SK-N-SH treated with all-trans-retinoic acid at 6 μM for 48 hours (cell line): ENCODE measurements at regions not wholly inside any gene's neighbourhood (a gene's known extent, or its start where the extent isn't known, plus 50 kb on each side); places are given as distances from the start of the nearest gene placed in this dataset.

ENCODE experiments used
- ARNTL ChIP-seq: fragments of 450-650 bp; formaldehyde crosslinking; IDR thresholded peaks from 2 replicates; pipeline ENCODE4 v1.5.0; 2020; ENCODE audit warnings: low read depth, mild to moderate bottlenecking, moderate library complexity, borderline replicate concordance
- CREB5 ChIP-seq: fragments of 250-450 bp; sonication (Bioruptor Pico); IDR thresholded peaks from 2 replicates; pipeline ENCODE4 v1.5.1; 2020; ENCODE audit warnings: low read depth, mild to moderate bottlenecking, moderate library complexity
- CSRNP3 ChIP-seq: fragments of 250-450 bp; sonication (Bioruptor Pico); IDR thresholded peaks from 2 replicates; pipeline ENCODE4 v1.5.1; 2021; ENCODE audit warnings: mild to moderate bottlenecking, moderate library complexity
- ISL1 ChIP-seq: fragments of 250-450 bp; sonication (Bioruptor Pico); IDR thresholded peaks from 2 replicates; pipeline ENCODE4 v2.1.2; 2022; ENCODE audit warnings: mild to moderate bottlenecking, moderate library complexity
- PATZ1 ChIP-seq: fragments of 250-450 bp; sonication (Bioruptor Pico); IDR thresholded peaks from 2 replicates; pipeline ENCODE4 v1.8.0; 2020; ENCODE audit warnings: mild to moderate bottlenecking, moderate library complexity, borderline replicate concordance
- POU6F1 ChIP-seq: fragments of 250-450 bp; sonication (Bioruptor Pico); IDR thresholded peaks from 2 replicates; pipeline ENCODE4 v1.8.0; 2021; ENCODE audit warnings: low read depth, mild to moderate bottlenecking, moderate library complexity, borderline replicate concordance
- RARB ChIP-seq: fragments of 250-450 bp; sonication (Bioruptor Pico); IDR thresholded peaks from 2 replicates; pipeline ENCODE4 v1.8.0; 2021; ENCODE audit warnings: mild to moderate bottlenecking, moderate library complexity
- SNAI2 ChIP-seq: fragments of 250-450 bp; sonication (Bioruptor Pico); IDR thresholded peaks from 2 replicates; pipeline ENCODE4 v1.5.0; 2020; ENCODE audit warnings: mild to moderate bottlenecking, moderate library complexity
- TOX ChIP-seq: fragments of 250-450 bp; sonication (Bioruptor Pico); IDR thresholded peaks from 2 replicates; pipeline ENCODE4 v1.8.0; 2021; ENCODE audit warnings: mild to moderate bottlenecking, moderate library complexity, borderline replicate concordance
- ZC3H10 ChIP-seq: fragments of 250-450 bp; sonication (Bioruptor Pico); IDR thresholded peaks from 2 replicates; pipeline ENCODE4 v1.5.1; 2021; ENCODE audit warnings: mild to moderate bottlenecking, moderate library complexity
- ZFP30 ChIP-seq: fragments of 450-650 bp; formaldehyde crosslinking; IDR thresholded peaks from 2 replicates; pipeline ENCODE4 v1.5.0; 2022; ENCODE audit warnings: mild to moderate bottlenecking, moderate library complexity
- ZNF565 ChIP-seq: fragments of 450-650 bp; formaldehyde crosslinking; conservative IDR thresholded peaks from 2 replicates; pipeline ENCODE4 v1.5.0; 2020; ENCODE audit warnings: low read depth, mild to moderate bottlenecking, moderate library complexity
- ZNF8 ChIP-seq: fragments of 450-650 bp; formaldehyde crosslinking; IDR thresholded peaks from 2 replicates; pipeline ENCODE4 v1.5.0; 2020; ENCODE audit warnings: mild to moderate bottlenecking, moderate library complexity

GRCh38 chr10:130495891-130496636 is 359.9 kb downstream of the GLRX3 start:
- no peak for TF ChIP-seq ARNTL (CRISPR knock-in tag)
- TF ChIP-seq TOX (CRISPR knock-in tag): no peak
- no peak for TF ChIP-seq ISL1
- no peak for TF ChIP-seq RARB (CRISPR knock-in tag)
- TF ChIP-seq PATZ1 (CRISPR knock-in tag): no peak
- no peak for TF ChIP-seq CREB5 (CRISPR knock-in tag)
- no peak for TF ChIP-seq SNAI2 (CRISPR knock-in tag)
- no peak for TF ChIP-seq POU6F1 (CRISPR knock-in tag)
- TF ChIP-seq CSRNP3 (CRISPR knock-in tag): no peak
- TF ChIP-seq ZNF8 (CRISPR knock-in tag): no peak
- no peak for TF ChIP-seq ZNF565 (CRISPR knock-in tag)
- TF ChIP-seq ZFP30 (CRISPR knock-in tag): no peak
- TF ChIP-seq ZC3H10 (CRISPR knock-in tag): no peak
